ENCODE measurements at regions not wholly inside any gene's neighbourhood (a gene's known extent, or its start where the extent isn't known, plus 50 kb on each side); places are given as distances from the start of the nearest gene placed in this dataset.

DNA sequence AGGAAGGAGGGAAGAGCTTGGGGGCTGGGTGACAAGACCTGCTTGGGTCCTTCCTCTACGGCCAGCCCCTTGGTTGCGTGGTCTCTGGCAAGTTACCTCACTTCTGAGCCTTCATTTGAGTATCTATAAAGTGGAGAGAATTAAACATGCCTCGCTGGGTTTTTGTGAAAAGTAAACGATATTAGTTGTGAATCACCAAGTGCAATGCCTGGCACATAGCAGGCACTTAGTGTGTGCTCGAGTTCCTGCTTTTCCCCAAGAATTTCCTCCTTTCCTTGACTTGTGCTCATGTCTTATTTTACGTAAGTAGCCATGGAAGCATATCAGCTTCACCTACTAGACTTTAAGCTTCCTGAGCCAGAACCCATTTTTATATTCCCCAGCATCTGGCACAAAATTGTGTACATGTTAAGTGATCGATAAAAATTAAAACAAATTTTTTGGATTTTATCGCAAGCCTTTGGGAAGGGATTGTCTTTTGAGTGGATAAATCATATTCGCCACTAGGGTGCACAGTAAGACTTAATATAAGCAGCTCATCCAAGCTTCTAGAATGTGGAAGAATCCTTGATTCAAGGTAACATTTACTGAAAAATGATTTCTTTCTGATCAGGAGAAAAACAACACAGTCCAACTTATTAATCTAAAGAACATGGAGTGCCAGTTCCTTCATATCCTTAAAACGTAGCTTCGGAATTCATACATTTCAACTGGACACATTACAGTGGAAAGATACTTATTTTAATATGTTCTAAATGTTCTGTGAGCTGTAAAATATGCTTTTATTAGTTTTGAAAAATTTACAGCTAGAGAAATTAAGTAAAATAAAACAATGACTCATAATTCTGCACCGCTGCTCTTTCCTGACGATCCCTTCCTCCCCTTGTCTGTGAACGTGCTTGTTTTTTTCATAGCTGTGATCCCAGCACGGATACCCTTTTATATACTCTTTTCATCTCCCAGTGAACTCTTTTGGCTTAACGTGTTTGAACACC lies 62.0 kb downstream of the SLC25A47 start:
- TF ChIP-seq POLR2AphosphoS5 (IDR thresholded peaks at IDR 0.05) (no peak), CTCF (IDR thresholded peaks at IDR 0.05) (peak in 1 of 2 donors; percentile 38), POLR2A (IDR thresholded peaks at IDR 0.05) (no peak), EP300 (IDR thresholded peaks at IDR 0.05) (no peak)
